GM23338 (cell line): ENCODE measurements at regions not wholly inside any gene's neighbourhood (a gene's known extent, or its start where the extent isn't known, plus 50 kb on each side); places are given as distances from the start of the nearest gene placed in this dataset.

ENCODE experiments used
- ATAC-seq: fragments of 200-7000 bp; cut with Tn5 transposase; 3 replicates; pipeline ENCODE4 v1.9.1; 2020
- DNase-seq: peaks from one replicate; pipeline ENCODE4 v3.0.0-alpha.2; 2015; ENCODE audit warnings: low spot score
- H2AFZ ChIP-seq: fragments of 200-600 bp; sonication (generic); 2 replicates; pipeline ENCODE4 v1.8.0; 2016; ENCODE audit warnings: antibody characterized with exemption, mild to moderate bottlenecking, moderate library complexity
- H3F3A ChIP-seq: fragments of 200-600 bp; sonication (generic); replicated peaks from 2 replicates; pipeline ENCODE4 v1.8.0; 2017; ENCODE audit warnings: antibody characterized with exemption, mixed run types, low read depth
- H3K27ac ChIP-seq: fragments of 200-600 bp; sonication (generic); 2 replicates; pipeline ENCODE4 v1.6.1; 2016; ENCODE audit warnings: low read depth
- H3K27me3 ChIP-seq: fragments of 200-600 bp; sonication (generic); 2 replicates; pipeline ENCODE4 v1.8.0; 2016; ENCODE audit warnings: mild to moderate bottlenecking, mixed run types, moderate library complexity; ENCODE audit not compliant: insufficient read depth
- H3K36me3 ChIP-seq: fragments of 200-600 bp; sonication (generic); 2 replicates; pipeline ENCODE4 v1.8.0; 2016; ENCODE audit warnings: mild to moderate bottlenecking; ENCODE audit not compliant: insufficient read depth
- H3K4me1 ChIP-seq: fragments of 200-600 bp; sonication (generic); 2 replicates; pipeline ENCODE4 v1.8.0; 2016; ENCODE audit warnings: mild to moderate bottlenecking, moderate library complexity; ENCODE audit not compliant: insufficient read depth
- H3K4me2 ChIP-seq: fragments of 200-600 bp; sonication (generic); 2 replicates; pipeline ENCODE4 v1.7.1; 2017; ENCODE audit warnings: mixed run types
- H3K4me3 ChIP-seq: fragments of 200-600 bp; sonication (generic); 2 replicates; pipeline ENCODE4 v1.6.1; 2016; ENCODE audit warnings: mixed run types
- H3K79me2 ChIP-seq: fragments of 200-600 bp; sonication (generic); replicated peaks from 2 replicates; pipeline ENCODE4 v1.8.0; 2017; ENCODE audit warnings: mild to moderate bottlenecking; ENCODE audit not compliant: insufficient read depth
- H3K9me2 ChIP-seq: fragments of 200-600 bp; sonication (generic); 2 replicates; pipeline ENCODE4 v1.8.0; 2017; ENCODE audit not compliant: insufficient read depth
- H4K20me1 ChIP-seq: fragments of 200-600 bp; sonication (generic); replicated peaks from 2 replicates; pipeline ENCODE4 v1.8.0; 2017; ENCODE audit warnings: mild to moderate bottlenecking; ENCODE audit not compliant: insufficient read depth
- H3K27ac Mint-ChIP-seq: 2 replicates; pipeline ENCODE4 v1.8.0; 2020; ENCODE audit warnings: inconsistent platforms, mild to moderate bottlenecking, moderate library complexity, mixed read lengths
- H3K27me3 Mint-ChIP-seq: 3 replicates; pipeline ENCODE4 v1.8.0; 2022; ENCODE audit warnings: low read depth, mild to moderate bottlenecking, moderate library complexity, mixed read lengths, inconsistent platforms; ENCODE audit not compliant: insufficient read depth, poor library complexity
- H3K36me3 Mint-ChIP-seq: 3 replicates; pipeline ENCODE4 v1.8.0; 2021; ENCODE audit warnings: low read depth, mild to moderate bottlenecking, inconsistent platforms, moderate library complexity, mixed read lengths
- H3K4me1 Mint-ChIP-seq: 3 replicates; pipeline ENCODE4 v1.8.0; 2020; ENCODE audit warnings: mild to moderate bottlenecking, inconsistent platforms, mixed read lengths
- H3K4me3 Mint-ChIP-seq: 3 replicates; pipeline ENCODE4 v1.8.0; 2021; ENCODE audit warnings: moderate library complexity, mild to moderate bottlenecking, inconsistent platforms, mixed read lengths
- H3K9me3 Mint-ChIP-seq: 3 replicates; pipeline ENCODE4 v1.8.0; 2020; ENCODE audit warnings: moderate library complexity, mild to moderate bottlenecking, inconsistent platforms, mixed read lengths
- CTCF ChIP-seq, 2 experiments: fragments of 200-600 bp in 1 of 2; sonication (generic) in 1 of 2; conservative IDR thresholded peaks; 2 replicates each; pipeline versions ENCODE4 v1.5.1 to v1.6.1; 2016 to 2017; ENCODE audit warnings: antibody characterized with exemption in 2 of 2, low read depth in 2 of 2, mild to moderate bottlenecking in 2 of 2, moderate library complexity in 1 of 2
- POLR2AphosphoS5 ChIP-seq: IDR thresholded peaks from 2 replicates; pipeline ENCODE4 v1.6.1; 2016; ENCODE audit warnings: antibody characterized with exemption, low read depth
- REST ChIP-seq: IDR thresholded peaks from one replicate; pipeline ENCODE4 v1.6.1; 2018; ENCODE audit warnings: antibody characterized with exemption; ENCODE audit not compliant: unreplicated experiment
- ZNF331 ChIP-seq: fragments of 250-450 bp; sonication (Bioruptor Pico); IDR thresholded peaks from 2 replicates; pipeline ENCODE4 v1.5.0; 2020; ENCODE audit warnings: low read depth, mild to moderate bottlenecking, moderate library complexity
- ZNF462 ChIP-seq: fragments of 250-450 bp; sonication (Bioruptor Pico); IDR thresholded peaks from 2 replicates; pipeline ENCODE4 v1.5.0; 2020; ENCODE audit warnings: mild to moderate bottlenecking, moderate library complexity

- TF ChIP-seq ZNF462 (CRISPR knock-in tag) (no peak), ZNF331 (CRISPR knock-in tag) (no peak), CTCF (conservative IDR thresholded peaks at IDR 0.05; ENCODE audit: low read depth in 2 of 2) (no peak)
These were observed 155.7 kb downstream of the NXNL2 start (continued) for GRCh38 chr9:88690628-88691027.

- Mint-ChIP-seq H3K4me3 (no peak overlapping the region), H3K27me3 (peaks cover 2% of the 10 kb centered on the region), H3K4me1 (no peaks in the 10 kb centered on the region), H3K27ac (no peak overlapping the region), H3K36me3 (no peaks in the 10 kb centered on the region; the same call in 2 of the 3 replicates), H3K9me3 (peaks cover 19% of the 10 kb centered on the region)
- Histone ChIP-seq H3K27ac (no peak overlapping the region), H3F3A (no peaks in the 10 kb centered on the region), H3K4me2 (no peak overlapping the region), H3K9me2 (0 out of 2 replicates have a peak, but pooled peaks cover 4% of the 10 kb centered on the region), H3K36me3 (no peaks in the 10 kb centered on the region), H3K4me3 (no peak overlapping the region), H3K4me1 (no peaks in the 10 kb centered on the region), H2AFZ (no peak overlapping the region), H3K27me3 (no peaks in the 10 kb centered on the region), H4K20me1 (no peaks in the 10 kb centered on the region), H3K79me2 (no peaks in the 10 kb centered on the region)
- no peak for DNase-seq
- ATAC-seq: no peak
- TF ChIP-seq POLR2AphosphoS5: no peak
- no peak for TF ChIP-seq REST
These were observed 156.1 kb downstream of the NXNL2 start for GRCh38 chr9:88691091-88691490.
